Fibroblast of lung (primary cell): ENCODE measurements at regions not wholly inside any gene's neighbourhood (a gene's known extent, or its start where the extent isn't known, plus 50 kb on each side); places are given as distances from the start of the nearest gene placed in this dataset.

Experiments used
- EZH2 ChIP-seq: IDR thresholded peaks from 2 replicates; pipeline ENCODE4 v1.5.1; 2012; ENCODE audit warnings: low read length, control low read depth, mild to moderate bottlenecking; ENCODE audit errors: missing control alignments
- TF ChIP-seq, protein P1 (sequence below), 2 donors: IDR thresholded peaks in 1 of 2; conservative IDR thresholded peaks in 1 of 2; 1 replicate in 1 of 2; 2 replicates in 1 of 2; pipeline ENCODE4 v1.5.1; 2011 to 2012; ENCODE audit warnings: low read length in 2 of 2, control low read depth in 1 of 2, inconsistent platforms in 1 of 2, low read depth in 1 of 2, mild to moderate bottlenecking in 1 of 2

DNA sequence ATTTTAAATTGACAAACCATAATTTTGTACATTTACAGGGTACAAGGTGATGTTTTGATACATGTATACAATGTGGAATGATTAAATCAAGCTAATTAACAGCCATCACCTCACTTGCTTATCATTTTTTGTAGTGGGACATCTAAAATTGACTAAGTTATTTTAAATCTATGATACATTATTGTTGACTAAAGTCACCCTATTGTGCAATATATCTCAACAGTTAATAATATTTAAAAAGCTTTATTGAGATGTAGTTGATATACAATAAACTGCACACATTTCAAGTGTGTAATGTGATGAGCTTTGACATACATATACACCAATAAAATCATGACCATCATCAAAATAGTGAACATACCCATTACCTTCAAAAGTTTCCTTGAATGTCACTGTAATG lies 242.5 kb upstream of the PLXNA2 start:
- TF ChIP-seq, protein P1, sequence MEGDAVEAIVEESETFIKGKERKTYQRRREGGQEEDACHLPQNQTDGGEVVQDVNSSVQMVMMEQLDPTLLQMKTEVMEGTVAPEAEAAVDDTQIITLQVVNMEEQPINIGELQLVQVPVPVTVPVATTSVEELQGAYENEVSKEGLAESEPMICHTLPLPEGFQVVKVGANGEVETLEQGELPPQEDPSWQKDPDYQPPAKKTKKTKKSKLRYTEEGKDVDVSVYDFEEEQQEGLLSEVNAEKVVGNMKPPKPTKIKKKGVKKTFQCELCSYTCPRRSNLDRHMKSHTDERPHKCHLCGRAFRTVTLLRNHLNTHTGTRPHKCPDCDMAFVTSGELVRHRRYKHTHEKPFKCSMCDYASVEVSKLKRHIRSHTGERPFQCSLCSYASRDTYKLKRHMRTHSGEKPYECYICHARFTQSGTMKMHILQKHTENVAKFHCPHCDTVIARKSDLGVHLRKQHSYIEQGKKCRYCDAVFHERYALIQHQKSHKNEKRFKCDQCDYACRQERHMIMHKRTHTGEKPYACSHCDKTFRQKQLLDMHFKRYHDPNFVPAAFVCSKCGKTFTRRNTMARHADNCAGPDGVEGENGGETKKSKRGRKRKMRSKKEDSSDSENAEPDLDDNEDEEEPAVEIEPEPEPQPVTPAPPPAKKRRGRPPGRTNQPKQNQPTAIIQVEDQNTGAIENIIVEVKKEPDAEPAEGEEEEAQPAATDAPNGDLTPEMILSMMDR (conservative IDR thresholded peaks at IDR 0.05 in 1 of 2, IDR thresholded peaks at IDR 0.05 in 1 of 2; ENCODE audit: low read depth in 1 of 2, low read length in 2 of 2), result no peak
- no peak for TF ChIP-seq EZH2
